HG02678 (cell line): ENCODE measurements at regions not wholly inside any gene's neighbourhood (a gene's known extent, or its start where the extent isn't known, plus 50 kb on each side); places are given as distances from the start of the nearest gene placed in this dataset.

Experiments
- ATAC-seq: cut with Tn5 transposase; IDR thresholded peaks from one replicate; pipeline ENCODE4 v1.9.1; 2021; ENCODE audit warnings: mild to moderate bottlenecking, moderate library complexity; ENCODE audit not compliant: unreplicated experiment

- ATAC-seq, result no peak
These were observed 473.6 kb downstream of the SOX2 start for GRCh38 chr3:182185313-182185712.

DNA sequence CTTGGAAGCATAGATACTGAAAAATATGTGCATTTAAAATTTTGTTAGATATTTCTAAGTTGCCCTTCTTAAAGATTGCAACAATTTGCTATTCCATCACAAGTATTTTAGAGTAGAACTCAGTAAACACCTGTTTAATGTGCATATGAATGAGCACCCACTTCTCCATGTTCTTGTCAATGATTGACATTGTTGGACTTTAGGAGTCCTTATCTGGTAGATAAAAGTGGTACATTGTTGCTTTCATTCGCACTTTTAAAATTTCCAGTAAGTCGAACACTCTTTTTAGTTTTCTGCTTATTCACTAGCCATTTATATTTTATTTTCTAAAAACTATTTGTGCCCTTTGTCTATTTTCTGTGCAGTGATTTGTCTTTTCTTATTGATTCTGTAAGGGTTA lies 478.3 kb downstream of the SOX2 start:
- ATAC-seq, result no peak

- no peak for ATAC-seq
These were observed 486.6 kb downstream of the SOX2 start for GRCh38 chr3:182198345-182198744.

GRCh38 chr3:182201456-182202168 lies 489.9 kb downstream of the SOX2 start:
- no peak for ATAC-seq

DNA sequence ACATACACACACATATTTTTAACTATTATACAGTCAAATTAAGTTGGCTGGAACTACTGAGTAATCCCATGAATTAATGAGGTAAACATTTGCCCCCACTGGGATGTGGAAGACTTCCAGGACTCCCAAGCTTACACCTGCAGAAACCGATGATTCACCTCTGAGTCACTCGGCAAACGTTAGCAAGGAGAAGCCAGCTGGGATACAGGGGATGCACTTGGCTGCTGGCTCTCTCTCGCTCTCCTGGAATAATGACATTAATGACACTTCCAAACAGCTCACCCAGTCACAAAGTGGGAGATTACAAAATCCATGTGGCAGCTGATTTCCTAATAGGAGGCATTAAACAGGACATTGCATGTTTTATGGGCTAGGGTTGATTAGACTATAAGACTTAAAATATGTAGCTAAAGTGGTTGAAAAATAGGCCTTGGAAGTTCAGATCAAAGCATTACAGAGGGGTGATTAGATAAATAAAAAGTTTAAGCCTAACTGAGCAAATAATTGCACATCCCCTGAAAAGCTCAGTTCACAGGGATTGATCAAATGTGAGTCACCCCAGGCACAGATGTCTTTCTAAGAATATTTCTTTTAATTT lies 500.9 kb downstream of the SOX2 start:
- no peak for ATAC-seq

GRCh38 chr3:182214416-182214815 lies 502.7 kb downstream of the SOX2 start:
- no peak for ATAC-seq

DNA sequence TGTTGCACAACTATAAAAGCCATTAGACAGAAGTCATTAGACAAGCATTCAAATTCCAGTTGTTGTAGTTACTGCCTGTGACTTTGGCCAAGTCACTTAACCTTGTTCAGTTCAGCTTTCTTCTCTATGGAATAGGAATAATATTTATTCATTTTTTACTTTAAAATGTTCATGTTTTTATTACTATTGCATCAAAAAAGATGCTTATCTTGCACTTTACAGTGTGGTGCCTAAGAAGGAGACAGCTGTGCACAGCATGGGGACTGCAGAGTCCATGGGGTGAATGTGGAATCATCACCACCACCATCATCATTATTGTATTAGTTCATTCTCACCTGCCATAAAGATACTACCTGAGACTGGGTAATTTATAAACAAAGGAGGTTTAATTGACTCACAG lies 504.2 kb downstream of the SOX2 start:
- no peak for ATAC-seq

GRCh38 chr3:182216311-182216970 lies 504.7 kb downstream of the SOX2 start:
- no peak for ATAC-seq

GRCh38 chr3:182220013-182220412 lies 508.3 kb downstream of the SOX2 start:
- no peak for ATAC-seq

- ATAC-seq, result no peak
These were observed 508.7 kb downstream of the SOX2 start for GRCh38 chr3:182220471-182220870.

- no peak for ATAC-seq
These were observed 515.3 kb downstream of the SOX2 start for GRCh38 chr3:182226995-182227394.

GRCh38 chr3:182233405-182233804 lies 521.7 kb downstream of the SOX2 start:
- ATAC-seq, result no peak

DNA sequence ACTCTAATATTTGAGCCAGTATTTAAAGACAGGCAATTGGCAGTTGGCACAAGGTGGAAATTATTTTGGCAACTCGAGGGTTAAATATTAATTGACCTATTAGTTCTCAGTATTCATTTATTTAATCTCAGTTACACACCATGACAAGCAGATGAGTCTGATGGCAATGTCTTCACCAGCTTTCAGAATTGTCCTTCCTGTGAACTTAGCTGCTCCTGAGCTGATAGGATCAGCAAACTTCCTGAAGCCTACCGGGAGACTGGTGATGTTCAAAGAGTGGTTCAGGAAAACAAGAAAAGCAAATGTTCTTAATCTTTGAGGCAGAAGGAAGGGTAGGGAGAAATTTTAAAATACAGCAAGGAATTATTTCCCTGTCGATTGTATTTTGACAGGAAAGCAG lies 522.2 kb downstream of the SOX2 start:
- no peak for ATAC-seq

- no peak for ATAC-seq
These were observed 523.2 kb downstream of the SOX2 start for GRCh38 chr3:182234881-182235280.

DNA sequence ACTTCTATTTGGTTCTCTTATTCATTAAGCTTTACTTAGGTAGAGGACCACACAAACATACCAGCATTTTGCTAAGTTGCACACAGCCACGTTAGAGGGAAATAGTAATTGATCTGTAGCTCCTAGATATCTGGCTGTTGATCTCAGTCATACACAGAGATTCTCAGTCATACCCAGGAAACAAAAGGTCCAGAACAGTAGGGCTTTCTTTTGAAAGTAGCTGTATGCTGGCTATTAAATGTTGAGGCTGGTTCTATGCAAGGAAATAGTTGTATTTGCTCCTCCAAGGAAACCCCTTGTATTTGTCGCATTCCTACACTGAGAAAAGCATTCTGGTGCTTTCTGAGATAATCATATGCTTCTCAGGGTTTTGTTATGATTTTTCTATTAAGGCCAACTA lies 523.8 kb downstream of the SOX2 start:
- no peak for ATAC-seq

- ATAC-seq, result no peak
These were observed 526.4 kb downstream of the SOX2 start for GRCh38 chr3:182238126-182238525.

DNA sequence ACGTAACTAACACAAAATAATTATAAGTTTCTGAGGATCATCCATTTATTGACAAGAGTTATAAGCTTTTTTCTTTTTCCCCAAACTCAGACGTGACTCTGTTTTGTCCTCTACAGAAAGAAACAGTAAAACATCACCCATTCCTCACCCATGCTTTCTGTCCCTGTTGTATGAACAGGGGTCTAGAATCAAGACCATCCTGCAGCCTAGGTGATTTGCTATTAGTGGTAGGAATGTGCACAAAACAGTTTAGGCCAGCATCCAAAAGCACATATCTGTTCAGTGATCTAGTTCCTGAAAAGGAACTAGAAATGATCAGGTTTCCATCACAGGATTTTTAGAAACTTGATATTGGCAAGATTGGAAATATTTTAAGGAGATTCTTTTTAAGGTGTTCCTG lies 527.6 kb downstream of the SOX2 start:
- no peak for ATAC-seq

- ATAC-seq, result no peak
These were observed 528.7 kb downstream of the SOX2 start for GRCh38 chr3:182240474-182240873.

- no peak for ATAC-seq
These were observed 529.6 kb downstream of the SOX2 start for GRCh38 chr3:182241196-182241765.

- no peak for ATAC-seq
These were observed 530.2 kb downstream of the SOX2 start for GRCh38 chr3:182241766-182242488.

GRCh38 chr3:182242489-182242942 lies 530.8 kb downstream of the SOX2 start:
- no peak for ATAC-seq
